Psoas muscle (tissue), 7 donors: ENCODE measurements at regions not wholly inside any gene's neighbourhood (a gene's known extent, or its start where the extent isn't known, plus 50 kb on each side); places are given as distances from the start of the nearest gene placed in this dataset.
"Not testable (repeated sequence)": the region's sequence is repeated elsewhere in the genome, so short reads cannot be mapped to it uniquely, and the experiment has no call there.

Experiments
- ATAC-seq, 4 donors: fragments of 200-7000 bp; cut with Tn5 transposase; one replicate each; pipeline ENCODE4 v1.9.1; 2020; ENCODE audit warnings: moderate library complexity in 3 of 4, mild to moderate bottlenecking in 2 of 4
- DNase-seq, 2 donors: peaks; one replicate each; pipeline ENCODE4 v3.0.0-alpha.2; 2020
- H3K27ac ChIP-seq: fragments of 200-600 bp; one replicate; pipeline ENCODE4 v1.8.0; 2022
- H3K27me3 ChIP-seq, 3 donors: fragments of 200-600 bp in 1 of 3; one replicate each; pipeline versions ENCODE4 v1.6.1 to v1.8.0; 2013 to 2022; ENCODE audit warnings: low read length in 2 of 3, mild to moderate bottlenecking in 2 of 3, moderate library complexity in 1 of 3; ENCODE audit not compliant: insufficient read depth in 3 of 3
- H3K36me3 ChIP-seq, 2 donors: fragments of 200-600 bp in 1 of 2; one replicate each; pipeline versions ENCODE4 v1.6.1 to v1.8.0; 2013 to 2022; ENCODE audit warnings: low read depth in 1 of 2, mild to moderate bottlenecking in 1 of 2, moderate library complexity in 1 of 2; ENCODE audit not compliant: insufficient read depth in 1 of 2
- H3K4me1 ChIP-seq: fragments of 200-600 bp; one replicate; pipeline ENCODE4 v1.8.0; 2022
- H3K4me3 ChIP-seq: fragments of 200-600 bp; one replicate; pipeline ENCODE4 v1.8.0; 2022; ENCODE audit warnings: mild to moderate bottlenecking
- H3K9me3 ChIP-seq: fragments of 200-600 bp; one replicate; pipeline ENCODE4 v1.8.0; 2022
- WGBS, 3 donors: extraction: QIAGEN DNeasy Blood & Tissue Kit; methylation state at CpG; one replicate each; pipeline versions ENCODE4 v1.1.6 to v1.1.7; 2013; 5-methylcytosine and 5-hydroxymethylcytosine counted together
- intact Hi-C, 2 donors: fragments of 100-400 bp; cut with DNase I; formaldehyde crosslinking; loops; one replicate each; pipeline versions ENCODE4 v1.11.0 to v1.14.2; 2022
- TF ChIP-seq, protein P1 (sequence below): fragments of 200-600 bp; IDR thresholded peaks from one replicate; pipeline ENCODE4 v1.8.0; 2022; ENCODE audit warnings: antibody characterized with exemption
- donor health status: healthy with polysubstance abuse.
- donor health status: DM: no; HTN: no; CAD: no; lungs with moderate emphysema.
- donor health status: Bipolar disorder and iron deficiency.
- donor health status: healthy.
- donor health status: DM: yes; HTN: yes; CAD: no.
- donor health status: DM: no; HTN: no; CAD: no.
- donor health status: DM: yes; HTN: yes; CAD: no.

DNA sequence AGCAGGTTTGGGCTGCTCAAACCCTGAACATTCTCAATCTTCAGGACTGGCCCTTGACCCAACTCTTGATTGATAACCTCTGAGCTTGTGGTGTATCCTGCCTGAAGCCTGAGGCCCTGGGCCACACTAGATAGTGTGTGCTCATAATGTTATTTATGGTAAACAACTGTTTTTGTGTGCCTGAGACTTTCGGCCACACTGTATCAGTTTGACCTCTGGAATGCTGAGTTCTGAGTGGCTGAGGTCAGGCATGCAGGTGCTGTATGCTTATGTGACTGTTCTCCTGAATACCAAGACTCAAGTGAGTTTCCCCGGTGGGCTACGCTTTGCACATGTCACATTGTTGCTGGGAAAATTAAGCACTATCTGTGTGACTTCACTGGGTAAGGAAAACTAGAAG, 82.2 kb upstream of the RMP24 start:
- Histone ChIP-seq H3K4me3 (no peak overlapping the region), H3K27me3 (peaks cover 0 to 3% (median 0%) of the 10 kb centered on the region in 3 donors), H3K36me3 (no peaks in the 10 kb centered on the region), H3K9me3 (no peaks in the 10 kb centered on the region), H3K27ac (no peak overlapping the region), H3K4me1 (no peaks in the 10 kb centered on the region)
- ATAC-seq (no peak), DNase-seq (no peak)
- 43 to 59% (median 48%) methylated on average over 3 of the region's 3 CpGs for WGBS, 3 donors
- TF ChIP-seq, protein P1, sequence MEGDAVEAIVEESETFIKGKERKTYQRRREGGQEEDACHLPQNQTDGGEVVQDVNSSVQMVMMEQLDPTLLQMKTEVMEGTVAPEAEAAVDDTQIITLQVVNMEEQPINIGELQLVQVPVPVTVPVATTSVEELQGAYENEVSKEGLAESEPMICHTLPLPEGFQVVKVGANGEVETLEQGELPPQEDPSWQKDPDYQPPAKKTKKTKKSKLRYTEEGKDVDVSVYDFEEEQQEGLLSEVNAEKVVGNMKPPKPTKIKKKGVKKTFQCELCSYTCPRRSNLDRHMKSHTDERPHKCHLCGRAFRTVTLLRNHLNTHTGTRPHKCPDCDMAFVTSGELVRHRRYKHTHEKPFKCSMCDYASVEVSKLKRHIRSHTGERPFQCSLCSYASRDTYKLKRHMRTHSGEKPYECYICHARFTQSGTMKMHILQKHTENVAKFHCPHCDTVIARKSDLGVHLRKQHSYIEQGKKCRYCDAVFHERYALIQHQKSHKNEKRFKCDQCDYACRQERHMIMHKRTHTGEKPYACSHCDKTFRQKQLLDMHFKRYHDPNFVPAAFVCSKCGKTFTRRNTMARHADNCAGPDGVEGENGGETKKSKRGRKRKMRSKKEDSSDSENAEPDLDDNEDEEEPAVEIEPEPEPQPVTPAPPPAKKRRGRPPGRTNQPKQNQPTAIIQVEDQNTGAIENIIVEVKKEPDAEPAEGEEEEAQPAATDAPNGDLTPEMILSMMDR, result no peak
- intact Hi-C loops, result no loop called here

DNA sequence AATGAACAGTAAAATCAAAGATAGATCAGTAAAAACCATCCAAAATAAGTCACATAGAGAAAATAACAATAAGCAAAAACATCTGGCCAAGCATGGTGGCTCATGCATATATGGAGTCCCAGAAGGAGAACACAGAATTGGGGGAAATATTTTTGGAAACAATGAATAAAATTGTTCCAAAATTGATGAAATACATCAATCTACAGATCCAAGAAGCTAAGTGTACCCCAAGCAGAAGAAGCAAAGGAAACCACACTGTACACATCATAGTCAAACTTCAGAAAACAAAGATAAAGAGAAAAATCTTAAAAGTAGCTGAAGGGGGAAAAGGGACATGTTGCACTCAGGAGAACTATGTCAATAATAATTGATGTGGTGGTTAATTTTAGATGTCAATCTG, 80.4 kb upstream of the RMP24 start:
- no peaks in the 10 kb centered on the region for H3K9me3 ChIP-seq
- H3K4me3 ChIP-seq, result no peak overlapping the region
- H3K4me1 ChIP-seq, result no peaks in the 10 kb centered on the region
- H3K36me3 ChIP-seq, result no peaks in the 10 kb centered on the region
- no peak for DNase-seq
- ATAC-seq, result no peak
- intact Hi-C loops, result no loop called here
- no peak overlapping the region for H3K27ac ChIP-seq
- no peaks in the 10 kb centered on the region for H3K27me3 ChIP-seq
- TF ChIP-seq, protein P1, result no peak

DNA sequence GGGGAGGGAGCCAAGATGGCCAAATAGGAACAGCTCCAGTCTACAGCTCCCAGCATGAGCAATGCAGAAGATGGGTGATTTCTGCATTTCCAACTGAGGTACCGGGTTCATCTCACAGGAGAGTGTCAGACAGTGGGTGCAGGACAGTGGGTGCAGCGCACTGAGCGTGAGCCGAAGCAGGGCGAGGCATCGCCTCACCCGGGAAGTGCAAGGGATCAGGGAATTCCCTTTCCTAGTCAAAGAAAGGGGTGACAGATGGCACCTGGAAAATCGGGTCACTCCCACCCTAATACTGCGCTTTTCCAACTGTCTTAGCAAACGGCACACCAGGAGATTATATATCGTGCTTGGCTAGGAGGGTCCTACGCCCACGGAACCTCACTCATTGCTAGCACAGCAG, 75.0 kb upstream of the RMP24 start:
- H3K27ac ChIP-seq, DNase-seq, intact Hi-C loops, ATAC-seq, H3K4me3 ChIP-seq, H3K36me3 ChIP-seq, H3K9me3 ChIP-seq, H3K27me3 ChIP-seq, H3K4me1 ChIP-seq: not testable (repeated sequence)
- 93 to 94% (median 93%) methylated on average over 12 to 13 of the region's 13 CpGs for WGBS, 3 donors

DNA sequence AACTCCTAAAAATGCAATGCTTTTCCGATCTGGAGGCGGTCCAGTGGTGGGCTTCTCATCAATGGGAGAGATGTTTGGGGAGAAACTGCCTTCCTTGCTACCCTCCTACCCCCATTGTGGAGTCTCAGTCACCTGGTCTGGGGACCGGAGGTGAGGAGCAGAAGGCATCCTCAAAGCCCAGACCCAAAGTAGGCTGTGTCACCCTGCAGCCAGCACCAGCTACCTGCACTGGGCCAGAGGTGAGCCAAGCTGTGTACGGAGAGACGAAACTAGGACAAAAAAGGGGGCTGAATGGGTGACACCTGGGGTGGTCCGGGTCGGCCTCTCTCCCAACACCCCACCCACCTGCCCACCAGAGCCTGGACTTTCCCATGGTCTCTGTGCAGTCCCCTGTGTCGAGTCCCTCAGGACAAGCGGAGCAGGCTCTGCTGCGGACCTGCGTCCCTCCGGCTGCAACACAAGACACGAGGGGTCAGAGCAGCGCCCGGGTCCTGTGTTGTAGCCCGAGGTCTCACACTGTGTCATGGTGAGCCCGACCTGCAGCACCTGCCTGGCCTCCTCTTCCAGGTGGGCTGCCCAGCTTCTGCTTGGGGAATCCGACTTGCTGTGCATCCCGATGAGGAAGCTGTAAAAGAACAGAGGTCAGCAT, 68.0 kb upstream of the RMP24 start:
- H3K36me3 ChIP-seq, result no peaks in the 10 kb centered on the region
- no peaks in the 10 kb centered on the region for H3K27me3 ChIP-seq
- no peak overlapping the region for H3K4me3 ChIP-seq
- WGBS, 3 donors, result 90 to 91% (median 91%) methylated on average over 19 of the region's 19 CpGs
- no peaks in the 10 kb centered on the region for H3K9me3 ChIP-seq
- intact Hi-C loops, result no loop called here
- no peaks in the 10 kb centered on the region for H3K4me1 ChIP-seq
- ATAC-seq (no peak), DNase-seq (no peak)
- no peak overlapping the region for H3K27ac ChIP-seq
- TF ChIP-seq, protein P1, result no peak

DNA sequence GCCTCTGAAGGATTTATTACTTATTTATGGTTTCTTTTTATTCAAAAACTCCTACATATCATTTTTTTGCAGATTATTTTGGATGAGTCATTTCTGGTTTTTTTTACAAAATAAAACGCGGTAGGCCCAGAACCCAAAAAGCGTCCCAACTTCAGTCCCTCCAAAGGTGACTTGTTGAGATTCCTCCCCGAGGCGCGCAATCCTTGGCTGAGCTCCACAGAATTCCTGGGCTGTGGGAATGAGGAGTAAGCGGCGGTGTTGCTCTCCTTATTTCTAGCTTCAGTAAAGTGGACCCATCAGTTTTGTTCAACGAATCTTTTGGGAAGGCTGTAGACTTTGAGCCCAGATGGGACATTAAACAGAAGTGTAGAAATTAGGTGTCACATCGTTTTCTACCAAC, 67.0 kb upstream of the RMP24 start:
- Histone ChIP-seq H3K4me1 (no peaks in the 10 kb centered on the region), H3K9me3 (no peaks in the 10 kb centered on the region), H3K4me3 (no peak overlapping the region), H3K27me3 (no peaks in the 10 kb centered on the region), H3K27ac (no peak overlapping the region), H3K36me3 (no peaks in the 10 kb centered on the region)
- TF ChIP-seq, protein P1, result no peak
- DNase-seq (no peak), ATAC-seq (no peak)
- WGBS, 3 donors, result 78 to 84% (median 79%) methylated on average over 10 of the region's 10 CpGs
- intact Hi-C loops, result no loop called here

DNA sequence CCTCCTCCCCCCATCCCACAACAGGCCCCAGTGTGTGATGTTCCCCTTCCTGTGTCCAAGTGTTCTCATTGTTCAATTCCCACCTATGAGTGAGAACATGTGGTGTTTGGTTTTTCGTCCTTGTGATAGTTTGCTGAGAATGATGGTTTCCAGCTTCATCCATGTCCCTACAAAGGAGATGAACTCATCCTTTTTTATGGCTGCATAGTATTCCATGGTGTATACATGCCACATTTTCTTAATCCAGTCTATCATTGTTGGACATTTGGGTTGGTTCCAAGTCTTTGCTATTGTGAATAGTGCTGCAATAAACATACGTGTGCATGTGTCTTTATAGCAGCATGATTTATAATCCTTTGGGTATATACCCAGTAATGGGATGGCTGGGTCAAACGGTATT, 66.2 kb upstream of the RMP24 start:
- H3K27ac ChIP-seq, H3K9me3 ChIP-seq, ATAC-seq, H3K36me3 ChIP-seq, intact Hi-C loops, DNase-seq, H3K4me1 ChIP-seq, H3K27me3 ChIP-seq, H3K4me3 ChIP-seq: not testable (repeated sequence)
- WGBS, 3 donors, result 100% methylated on average over 1 of the region's 3 CpGs; no CpG with 5 or more reads in 2 of the 3 donors
